MM.1S (cell line): ENCODE measurements at regions not wholly inside any gene's neighbourhood (a gene's known extent, or its start where the extent isn't known, plus 50 kb on each side); places are given as distances from the start of the nearest gene placed in this dataset.

ENCODE experiments used
- DNase-seq: peaks from one replicate; pipeline ENCODE4 v3.0.0-alpha.2; 2015
- H2AFZ ChIP-seq: fragments of 300-600 bp; sonication (generic); 2 replicates; pipeline ENCODE4 v1.6.0; 2016; ENCODE audit warnings: antibody characterized with exemption, low read length
- H3F3A ChIP-seq: fragments of 300-600 bp; sonication (generic); 2 replicates; pipeline ENCODE4 v1.6.1; 2016; ENCODE audit warnings: mild to moderate bottlenecking, antibody characterized with exemption, low read length, moderate library complexity, mixed read lengths; ENCODE audit not compliant: insufficient read depth
- H3K27ac ChIP-seq: fragments of 300-600 bp; sonication (generic); 2 replicates; pipeline ENCODE4 v1.5.1; 2016; ENCODE audit warnings: mild to moderate bottlenecking, low read length
- H3K27me3 ChIP-seq: fragments of 300-600 bp; sonication (generic); replicated peaks from 2 replicates; pipeline ENCODE4 v1.6.0; 2016; ENCODE audit warnings: low read length; ENCODE audit not compliant: insufficient read depth
- H3K36me3 ChIP-seq: fragments of 300-600 bp; sonication (generic); replicated peaks from 2 replicates; pipeline ENCODE4 v1.6.1; 2016; ENCODE audit warnings: mild to moderate bottlenecking, low read length, mixed read lengths; ENCODE audit not compliant: insufficient read depth
- H3K4me1 ChIP-seq: fragments of 300-600 bp; sonication (generic); 2 replicates; pipeline ENCODE4 v1.6.1; 2016; ENCODE audit warnings: low read length, mixed read lengths
- H3K4me2 ChIP-seq: fragments of 300-600 bp; sonication (generic); 2 replicates; pipeline ENCODE4 v1.6.0; 2016; ENCODE audit warnings: low read depth, low read length
- H3K4me3 ChIP-seq: fragments of 300-600 bp; sonication (generic); 2 replicates; pipeline ENCODE4 v1.5.1; 2016; ENCODE audit warnings: low read length, mixed read lengths
- H3K79me2 ChIP-seq: fragments of 300-600 bp; sonication (generic); 2 replicates; pipeline ENCODE4 v1.6.1; 2016; ENCODE audit warnings: mixed run types, low read length, mixed read lengths
- H3K9ac ChIP-seq: fragments of 300-600 bp; sonication (generic); 2 replicates; pipeline ENCODE4 v1.6.1; 2016; ENCODE audit warnings: low read length, mixed read lengths
- H3K9me2 ChIP-seq: fragments of 300-600 bp; sonication (generic); replicated peaks from 2 replicates; pipeline ENCODE4 v1.6.1; 2016; ENCODE audit warnings: mild to moderate bottlenecking, low read length, mixed read lengths; ENCODE audit not compliant: insufficient read depth
- H3K9me3 ChIP-seq: fragments of 300-600 bp; sonication (generic); replicated peaks from 2 replicates; pipeline ENCODE4 v1.6.1; 2016; ENCODE audit warnings: mild to moderate bottlenecking, low read length, mixed read lengths; ENCODE audit not compliant: insufficient read depth
- H4K20me1 ChIP-seq: fragments of 300-600 bp; sonication (generic); 2 replicates; pipeline ENCODE4 v1.6.1; 2016; ENCODE audit warnings: mild to moderate bottlenecking, low read length, moderate library complexity, mixed read lengths; ENCODE audit not compliant: insufficient read depth
- EZH2 ChIP-seq: fragments of 300-600 bp; sonication (generic); optimal IDR thresholded peaks from 2 replicates; pipeline ENCODE3; 2017; ENCODE audit warnings: low read depth, mild to moderate bottlenecking, antibody characterized with exemption, low read length, mixed read lengths
- EZH2phosphoT487 ChIP-seq: fragments of 300-600 bp; sonication (generic); IDR thresholded peaks from 2 replicates; pipeline ENCODE4 v1.6.1; 2018; ENCODE audit warnings: antibody characterized with exemption, low read length
- TF ChIP-seq, protein P1 (sequence below): fragments of 300-600 bp; sonication (generic); IDR thresholded peaks from 2 replicates; pipeline ENCODE4 v1.5.1; 2016; ENCODE audit warnings: antibody characterized with exemption, low read length, mixed read lengths

GRCh38 chr16:27624154-27625049, 74.5 kb downstream of the KATNIP start:
- no peaks in the 10 kb centered on the region for H3K9me2 ChIP-seq
- H3K27me3 ChIP-seq, result no peaks in the 10 kb centered on the region
- DNase-seq, result no peak
- no peak overlapping the region for H3K4me3 ChIP-seq
- no peaks in the 10 kb centered on the region for H3K79me2 ChIP-seq
- H3F3A ChIP-seq, result no peaks in the 10 kb centered on the region
- no peak overlapping the region for H2AFZ ChIP-seq
- H3K27ac ChIP-seq, result no peak overlapping the region
- no peaks in the 10 kb centered on the region for H3K36me3 ChIP-seq
- H4K20me1 ChIP-seq, result no peaks in the 10 kb centered on the region
- H3K4me1 ChIP-seq, result no peaks in the 10 kb centered on the region
- TF ChIP-seq, protein P1, sequence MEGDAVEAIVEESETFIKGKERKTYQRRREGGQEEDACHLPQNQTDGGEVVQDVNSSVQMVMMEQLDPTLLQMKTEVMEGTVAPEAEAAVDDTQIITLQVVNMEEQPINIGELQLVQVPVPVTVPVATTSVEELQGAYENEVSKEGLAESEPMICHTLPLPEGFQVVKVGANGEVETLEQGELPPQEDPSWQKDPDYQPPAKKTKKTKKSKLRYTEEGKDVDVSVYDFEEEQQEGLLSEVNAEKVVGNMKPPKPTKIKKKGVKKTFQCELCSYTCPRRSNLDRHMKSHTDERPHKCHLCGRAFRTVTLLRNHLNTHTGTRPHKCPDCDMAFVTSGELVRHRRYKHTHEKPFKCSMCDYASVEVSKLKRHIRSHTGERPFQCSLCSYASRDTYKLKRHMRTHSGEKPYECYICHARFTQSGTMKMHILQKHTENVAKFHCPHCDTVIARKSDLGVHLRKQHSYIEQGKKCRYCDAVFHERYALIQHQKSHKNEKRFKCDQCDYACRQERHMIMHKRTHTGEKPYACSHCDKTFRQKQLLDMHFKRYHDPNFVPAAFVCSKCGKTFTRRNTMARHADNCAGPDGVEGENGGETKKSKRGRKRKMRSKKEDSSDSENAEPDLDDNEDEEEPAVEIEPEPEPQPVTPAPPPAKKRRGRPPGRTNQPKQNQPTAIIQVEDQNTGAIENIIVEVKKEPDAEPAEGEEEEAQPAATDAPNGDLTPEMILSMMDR, result no peak
- TF ChIP-seq EZH2 (no peak), EZH2phosphoT487 (no peak)
- no peak overlapping the region for H3K9ac ChIP-seq
- no peaks in the 10 kb centered on the region for H3K9me3 ChIP-seq
- no peak overlapping the region for H3K4me2 ChIP-seq

- no peaks in the 10 kb centered on the region for H3F3A ChIP-seq
- H3K79me2 ChIP-seq, result no peaks in the 10 kb centered on the region
- no peak overlapping the region for H3K4me3 ChIP-seq
- no peaks in the 10 kb centered on the region for H3K9me2 ChIP-seq
- no peak overlapping the region for H3K9ac ChIP-seq
- H2AFZ ChIP-seq, result no peak overlapping the region
- H3K27ac ChIP-seq, result no peak overlapping the region
- no peak overlapping the region for H3K4me2 ChIP-seq
- DNase-seq, result no peak
- H3K36me3 ChIP-seq, result no peaks in the 10 kb centered on the region
- H3K4me1 ChIP-seq, result no peaks in the 10 kb centered on the region
- H3K9me3 ChIP-seq, result no peaks in the 10 kb centered on the region
- TF ChIP-seq EZH2phosphoT487 (no peak), EZH2 (no peak)
- TF ChIP-seq, protein P1, result no peak
- H3K27me3 ChIP-seq, result no peaks in the 10 kb centered on the region
- no peaks in the 10 kb centered on the region for H4K20me1 ChIP-seq
These were observed 75.2 kb downstream of the KATNIP start for GRCh38 chr16:27625050-27625697.

DNA sequence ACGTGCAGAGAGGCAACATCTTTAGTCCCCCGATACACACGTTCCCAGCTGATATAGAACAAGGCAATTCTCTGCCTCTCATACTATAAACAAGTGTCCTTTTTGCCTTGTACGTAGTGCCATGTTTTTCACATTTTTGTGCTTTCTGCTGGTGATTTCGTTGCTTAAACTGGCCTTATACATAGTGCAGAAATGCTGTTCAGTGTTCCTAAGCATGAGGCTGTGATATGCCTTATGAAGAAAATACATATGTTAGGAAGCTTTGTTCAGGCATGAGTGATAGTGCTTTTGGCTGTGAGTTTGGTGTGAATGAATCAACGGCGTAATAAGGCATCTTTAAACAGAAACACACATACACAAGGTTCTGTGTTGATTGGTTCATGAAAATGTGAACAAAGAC, 77.2 kb downstream of the KATNIP start:
- TF ChIP-seq EZH2phosphoT487 (no peak), EZH2 (no peak)
- TF ChIP-seq, protein P1, result no peak
- H3K79me2 ChIP-seq, result no peaks in the 10 kb centered on the region
- H3K27ac ChIP-seq, result no peak overlapping the region
- no peaks in the 10 kb centered on the region for H3K4me1 ChIP-seq
- no peak overlapping the region for H2AFZ ChIP-seq
- H3F3A ChIP-seq, result no peaks in the 10 kb centered on the region
- H3K9me3 ChIP-seq, result no peaks in the 10 kb centered on the region
- no peaks in the 10 kb centered on the region for H3K36me3 ChIP-seq
- DNase-seq, result no peak
- no peaks in the 10 kb centered on the region for H4K20me1 ChIP-seq
- no peak overlapping the region for H3K4me3 ChIP-seq
- no peaks in the 10 kb centered on the region for H3K27me3 ChIP-seq
- H3K9ac ChIP-seq, result no peak overlapping the region
- no peaks in the 10 kb centered on the region for H3K9me2 ChIP-seq
- H3K4me2 ChIP-seq, result no peak overlapping the region
